Loucy (cell line): ENCODE measurements at regions not wholly inside any gene's neighbourhood (a gene's known extent, or its start where the extent isn't known, plus 50 kb on each side); places are given as distances from the start of the nearest gene placed in this dataset.
A peak's percentile ranks its signal among the peaks of the same experiment; 100 is the strongest.

Source experiments
- H2AFZ ChIP-seq: fragments of 200-600 bp; sonication (generic); 2 replicates; pipeline ENCODE4 v1.6.0; 2016; ENCODE audit warnings: antibody characterized with exemption, mild to moderate bottlenecking, low read length, moderate library complexity
- H3F3A ChIP-seq: fragments of 200-600 bp; 2 replicates; pipeline ENCODE4 v1.6.0; 2016; ENCODE audit warnings: antibody characterized with exemption, low read depth, mild to moderate bottlenecking
- H3K27me3 ChIP-seq: fragments of 200-600 bp; sonication (generic); 2 replicates; pipeline ENCODE4 v1.6.1; 2014; ENCODE audit warnings: low read length, mild to moderate bottlenecking; ENCODE audit not compliant: insufficient read depth, poor library complexity, severe bottlenecking
- H3K36me3 ChIP-seq: fragments of 200-600 bp; sonication (generic); 2 replicates; pipeline ENCODE4 v1.6.1; 2016; ENCODE audit warnings: low read length; ENCODE audit not compliant: insufficient read depth
- H3K4me1 ChIP-seq: fragments of 200-600 bp; sonication (generic); 2 replicates; pipeline ENCODE4 v1.5.1; 2014; ENCODE audit warnings: low read length, mild to moderate bottlenecking; ENCODE audit not compliant: insufficient read depth, poor library complexity, severe bottlenecking
- H3K4me2 ChIP-seq: fragments of 200-600 bp; sonication (generic); 2 replicates; pipeline ENCODE4 v1.6.0; 2014; ENCODE audit warnings: antibody characterized with exemption, low read length, low read depth, mild to moderate bottlenecking; ENCODE audit not compliant: poor library complexity, severe bottlenecking
- H3K4me3 ChIP-seq: fragments of 200-600 bp; sonication (generic); 2 replicates; pipeline ENCODE4 v1.5.1; 2014; ENCODE audit warnings: low read length, mild to moderate bottlenecking, mixed read lengths; ENCODE audit not compliant: poor library complexity, severe bottlenecking
- H3K79me2 ChIP-seq: fragments of 200-600 bp; sonication (generic); 2 replicates; pipeline ENCODE4 v1.6.1; 2014; ENCODE audit warnings: low read length; ENCODE audit not compliant: insufficient read depth
- H3K9ac ChIP-seq: fragments of 200-600 bp; sonication (generic); 2 replicates; pipeline ENCODE4 v1.6.0; 2014; ENCODE audit warnings: mild to moderate bottlenecking, low read depth, low read length, moderate library complexity; ENCODE audit not compliant: poor library complexity, severe bottlenecking
- H3K9me2 ChIP-seq: fragments of 200-600 bp; sonication (generic); replicated peaks from 2 replicates; pipeline ENCODE4 v1.6.1; 2016; ENCODE audit warnings: low read depth, low read length, mixed read lengths
- H3K9me3 ChIP-seq: fragments of 200-600 bp; sonication (generic); 2 replicates; pipeline ENCODE4 v1.6.1; 2014; ENCODE audit warnings: mild to moderate bottlenecking, antibody characterized with exemption, low read length, low read depth; ENCODE audit not compliant: insufficient read depth
- H4K20me1 ChIP-seq: fragments of 200-600 bp; sonication (generic); 2 replicates; pipeline ENCODE4 v1.6.0; 2014; ENCODE audit warnings: antibody characterized with exemption, low read length, mild to moderate bottlenecking; ENCODE audit not compliant: insufficient read depth, poor library complexity, severe bottlenecking
- EZH2phosphoT487 ChIP-seq: fragments of 200-600 bp; IDR thresholded peaks from 2 replicates; pipeline ENCODE4 v1.6.1; 2018; ENCODE audit warnings: antibody characterized with exemption, mild to moderate bottlenecking, moderate library complexity, borderline replicate concordance
- TF ChIP-seq, protein P1 (sequence below): fragments of 200-600 bp; sonication (generic); conservative IDR thresholded peaks from 2 replicates; pipeline ENCODE4 v1.5.1; 2014; ENCODE audit warnings: mild to moderate bottlenecking, antibody characterized with exemption, low read length

GRCh38 chr10:116006508-116006907 lies 266.5 kb downstream of the GFRA1 start:
- TF ChIP-seq, protein P1, sequence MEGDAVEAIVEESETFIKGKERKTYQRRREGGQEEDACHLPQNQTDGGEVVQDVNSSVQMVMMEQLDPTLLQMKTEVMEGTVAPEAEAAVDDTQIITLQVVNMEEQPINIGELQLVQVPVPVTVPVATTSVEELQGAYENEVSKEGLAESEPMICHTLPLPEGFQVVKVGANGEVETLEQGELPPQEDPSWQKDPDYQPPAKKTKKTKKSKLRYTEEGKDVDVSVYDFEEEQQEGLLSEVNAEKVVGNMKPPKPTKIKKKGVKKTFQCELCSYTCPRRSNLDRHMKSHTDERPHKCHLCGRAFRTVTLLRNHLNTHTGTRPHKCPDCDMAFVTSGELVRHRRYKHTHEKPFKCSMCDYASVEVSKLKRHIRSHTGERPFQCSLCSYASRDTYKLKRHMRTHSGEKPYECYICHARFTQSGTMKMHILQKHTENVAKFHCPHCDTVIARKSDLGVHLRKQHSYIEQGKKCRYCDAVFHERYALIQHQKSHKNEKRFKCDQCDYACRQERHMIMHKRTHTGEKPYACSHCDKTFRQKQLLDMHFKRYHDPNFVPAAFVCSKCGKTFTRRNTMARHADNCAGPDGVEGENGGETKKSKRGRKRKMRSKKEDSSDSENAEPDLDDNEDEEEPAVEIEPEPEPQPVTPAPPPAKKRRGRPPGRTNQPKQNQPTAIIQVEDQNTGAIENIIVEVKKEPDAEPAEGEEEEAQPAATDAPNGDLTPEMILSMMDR = no peak
- no peak for TF ChIP-seq EZH2phosphoT487
- Histone ChIP-seq H3K9ac (no peak overlapping the region), H3K79me2 (no peaks in the 10 kb centered on the region), H3F3A (no peaks in the 10 kb centered on the region), H2AFZ (no peak overlapping the region), H4K20me1 (no peaks in the 10 kb centered on the region), H3K9me2 (no peaks in the 10 kb centered on the region), H3K4me2 (no peak overlapping the region), H3K4me1 (peaks cover 4% of the 10 kb centered on the region), H3K36me3 (no peaks in the 10 kb centered on the region), H3K27me3 (no peaks in the 10 kb centered on the region), H3K4me3 (no peak overlapping the region), H3K9me3 (no peaks in the 10 kb centered on the region)

DNA sequence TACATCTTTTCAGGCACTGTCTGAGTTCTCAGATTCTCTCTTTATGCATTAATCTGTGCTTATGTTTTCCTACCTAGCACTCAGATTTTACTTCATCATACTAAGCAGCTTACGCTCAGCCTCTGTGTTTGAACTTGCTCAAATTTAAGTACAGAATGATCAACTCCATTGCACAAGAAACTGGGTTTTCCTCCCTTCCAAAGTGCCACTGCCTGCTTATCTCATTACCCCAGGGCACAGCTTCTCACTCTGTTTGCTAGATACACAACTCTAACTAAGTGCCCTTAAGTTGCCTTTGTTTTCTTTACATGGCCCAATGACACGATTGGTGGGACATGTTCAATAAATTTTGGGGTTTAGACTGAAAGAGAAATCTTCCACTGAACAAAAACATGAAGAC lies 267.7 kb downstream of the GFRA1 start:
- Histone ChIP-seq H4K20me1 (no peaks in the 10 kb centered on the region), H3K36me3 (no peaks in the 10 kb centered on the region)

DNA sequence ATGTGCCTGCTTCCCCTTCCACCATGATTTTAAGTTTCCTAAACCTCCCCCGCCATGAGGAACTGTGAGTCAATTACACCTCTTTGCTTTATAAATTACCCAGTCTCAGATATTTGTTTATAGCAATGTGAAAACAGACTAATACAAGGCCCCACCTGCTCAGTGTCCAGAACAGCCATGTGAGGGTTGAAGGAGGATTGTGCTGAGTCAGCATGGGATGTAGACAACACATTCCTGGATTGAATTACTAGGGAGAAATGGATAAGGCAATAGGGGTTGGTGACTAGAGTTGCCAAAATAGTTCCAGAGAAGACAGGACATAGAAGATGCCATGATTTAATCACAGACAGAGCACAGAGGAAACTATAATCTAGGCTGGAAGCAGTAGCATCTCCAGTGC lies 270.3 kb downstream of the GFRA1 start:
- Histone ChIP-seq H3K27me3 (no peaks in the 10 kb centered on the region), H4K20me1 (no peaks in the 10 kb centered on the region), H3K9ac (no peak overlapping the region), H3K9me3 (no peaks in the 10 kb centered on the region; the same call in 1 of the 2 replicates), H3K4me1 (peaks cover 4% of the 10 kb centered on the region), H3K4me2 (no peak overlapping the region), H3K79me2 (no peaks in the 10 kb centered on the region), H3F3A (no peaks in the 10 kb centered on the region), H3K4me3 (no peak overlapping the region), H3K9me2 (no peaks in the 10 kb centered on the region), H2AFZ (no peak overlapping the region), H3K36me3 (no peaks in the 10 kb centered on the region)
- TF ChIP-seq EZH2phosphoT487 = no peak
- TF ChIP-seq, protein P1 = no peak

More for the DNA sequence above, 267.7 kb downstream of the GFRA1 start:
- Histone ChIP-seq H3K9ac (no peak overlapping the region), H2AFZ (peak overlapping the region; percentile 53; the same call in 1 of the 2 replicates), H3K9me2 (no peaks in the 10 kb centered on the region), H3K79me2 (no peaks in the 10 kb centered on the region), H3K27me3 (no peaks in the 10 kb centered on the region), H3K4me3 (no peak overlapping the region), H3F3A (no peaks in the 10 kb centered on the region), H3K4me1 (peaks cover 4% of the 10 kb centered on the region), H3K9me3 (no peaks in the 10 kb centered on the region), H3K4me2 (no peak overlapping the region)
- TF ChIP-seq EZH2phosphoT487 = no peak
- TF ChIP-seq, protein P1 = no peak
